ENCODE measurements at regions not wholly inside any gene's neighbourhood (a gene's known extent, or its start where the extent isn't known, plus 50 kb on each side); places are given as distances from the start of the nearest gene placed in this dataset.

DNA sequence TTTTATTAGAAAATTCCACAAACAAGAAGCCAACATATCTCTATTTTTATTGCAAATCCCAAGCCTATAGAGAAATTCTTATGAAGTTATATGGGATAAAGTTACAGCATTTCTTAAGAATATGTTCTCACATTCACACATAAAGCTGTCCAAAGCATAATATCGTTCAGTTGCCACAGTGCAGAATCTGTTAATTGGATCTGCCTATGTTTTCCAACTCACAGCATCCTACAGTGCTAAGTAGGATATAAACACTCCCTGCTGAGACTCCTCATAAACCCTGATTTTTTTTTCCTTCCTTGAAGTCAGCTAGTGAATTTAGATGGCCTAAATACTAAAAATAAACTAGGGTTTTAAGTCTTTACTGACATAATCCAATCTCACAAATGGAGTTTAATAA, 307.9 kb downstream of the PDGFC start:
- intact Hi-C loops (cut with micrococcal nuclease), result no loop called here
- Mint-ChIP-seq H3K4me1 (ENCODE audit: low read depth) (no peaks in the 10 kb centered on the region), H3K27me3 (no peaks in the 10 kb centered on the region), H3K36me3 (ENCODE audit: low read depth) (no peaks in the 10 kb centered on the region), H3K9me3 (peaks cover 4% of the 10 kb centered on the region), H3K4me3 (no peak overlapping the region), H3K27ac (no peak overlapping the region)
- POLR2A ChIA-PET, result no interaction called here
- DNase-seq (no peak), ATAC-seq (no peak)
- TF ChIP-seq, protein P1, sequence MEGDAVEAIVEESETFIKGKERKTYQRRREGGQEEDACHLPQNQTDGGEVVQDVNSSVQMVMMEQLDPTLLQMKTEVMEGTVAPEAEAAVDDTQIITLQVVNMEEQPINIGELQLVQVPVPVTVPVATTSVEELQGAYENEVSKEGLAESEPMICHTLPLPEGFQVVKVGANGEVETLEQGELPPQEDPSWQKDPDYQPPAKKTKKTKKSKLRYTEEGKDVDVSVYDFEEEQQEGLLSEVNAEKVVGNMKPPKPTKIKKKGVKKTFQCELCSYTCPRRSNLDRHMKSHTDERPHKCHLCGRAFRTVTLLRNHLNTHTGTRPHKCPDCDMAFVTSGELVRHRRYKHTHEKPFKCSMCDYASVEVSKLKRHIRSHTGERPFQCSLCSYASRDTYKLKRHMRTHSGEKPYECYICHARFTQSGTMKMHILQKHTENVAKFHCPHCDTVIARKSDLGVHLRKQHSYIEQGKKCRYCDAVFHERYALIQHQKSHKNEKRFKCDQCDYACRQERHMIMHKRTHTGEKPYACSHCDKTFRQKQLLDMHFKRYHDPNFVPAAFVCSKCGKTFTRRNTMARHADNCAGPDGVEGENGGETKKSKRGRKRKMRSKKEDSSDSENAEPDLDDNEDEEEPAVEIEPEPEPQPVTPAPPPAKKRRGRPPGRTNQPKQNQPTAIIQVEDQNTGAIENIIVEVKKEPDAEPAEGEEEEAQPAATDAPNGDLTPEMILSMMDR (IDR thresholded peaks at IDR 0.05), result no peak
- CTCF ChIA-PET, result no interaction called here

GRCh38 chr4:156662921-156663320, 308.7 kb downstream of the PDGFC start:
- Mint-ChIP-seq H3K27ac (no peak overlapping the region), H3K9me3 (peaks cover 4% of the 10 kb centered on the region), H3K4me1 (ENCODE audit: low read depth) (no peaks in the 10 kb centered on the region), H3K4me3 (no peak overlapping the region), H3K27me3 (no peaks in the 10 kb centered on the region), H3K36me3 (ENCODE audit: low read depth) (no peaks in the 10 kb centered on the region)
- DNase-seq (no peak), ATAC-seq (no peak)
- ChIA-PET CTCF (no interaction called here), POLR2A (no interaction called here)
- TF ChIP-seq, protein P1 (IDR thresholded peaks at IDR 0.05), result no peak
- intact Hi-C loops (cut with micrococcal nuclease), result no loop called here

DNA sequence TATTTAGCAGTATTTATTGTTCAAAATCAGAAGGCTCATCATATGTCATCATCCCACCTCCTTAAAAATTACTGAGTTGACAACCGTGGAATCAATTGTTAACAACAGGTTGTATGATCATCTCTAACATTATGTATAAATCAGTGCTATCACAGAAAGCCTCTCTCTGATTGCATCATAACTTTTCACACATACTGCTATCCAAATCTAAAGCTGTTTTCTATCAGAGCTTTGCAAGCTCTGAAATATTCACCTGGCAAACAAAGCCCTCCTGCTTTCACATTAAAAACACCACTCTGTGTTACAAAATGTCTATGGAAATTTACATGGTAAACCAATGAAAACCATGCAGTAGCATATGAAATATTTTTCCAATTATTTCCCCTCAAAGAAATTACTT, 310.0 kb downstream of the PDGFC start:
- POLR2A ChIA-PET, result no interaction called here
- DNase-seq, result no peak
- Mint-ChIP-seq H3K27ac (no peak overlapping the region), H3K9me3 (peaks cover 4% of the 10 kb centered on the region), H3K36me3 (ENCODE audit: low read depth) (no peaks in the 10 kb centered on the region), H3K4me1 (ENCODE audit: low read depth) (no peaks in the 10 kb centered on the region), H3K4me3 (no peak overlapping the region), H3K27me3 (no peaks in the 10 kb centered on the region)
- intact Hi-C loops (cut with micrococcal nuclease), result no loop called here
- CTCF ChIA-PET, result no interaction called here
- no peak for ATAC-seq
- TF ChIP-seq, protein P1 (IDR thresholded peaks at IDR 0.05), result no peak

GRCh38 chr4:156660465-156660864, 311.1 kb downstream of the PDGFC start:
- no peak for DNase-seq
- intact Hi-C loops (cut with micrococcal nuclease), result no loop called here
- CTCF ChIA-PET, result interaction anchor here (1.3 kb wide), 1 partner anchor 13 kb away, joined by 3 read pairs; no protein-coding TSS in a partner anchor
- Mint-ChIP-seq H3K27ac (no peak overlapping the region), H3K4me3 (no peak overlapping the region), H3K4me1 (ENCODE audit: low read depth) (no peaks in the 10 kb centered on the region), H3K36me3 (ENCODE audit: low read depth) (no peaks in the 10 kb centered on the region), H3K27me3 (no peaks in the 10 kb centered on the region), H3K9me3 (peaks cover 2% of the 10 kb centered on the region)
- TF ChIP-seq, protein P1 (IDR thresholded peaks at IDR 0.05), result no peak
- no peak for ATAC-seq
- POLR2A ChIA-PET, result no interaction called here

GRCh38 chr4:156659983-156660382, 311.6 kb downstream of the PDGFC start:
- ATAC-seq, result no peak
- TF ChIP-seq, protein P1 (IDR thresholded peaks at IDR 0.05), result no peak
- Mint-ChIP-seq H3K9me3 (peaks cover 2% of the 10 kb centered on the region), H3K36me3 (ENCODE audit: low read depth) (no peaks in the 10 kb centered on the region), H3K4me3 (no peak overlapping the region), H3K4me1 (ENCODE audit: low read depth) (no peaks in the 10 kb centered on the region), H3K27ac (no peak overlapping the region), H3K27me3 (no peaks in the 10 kb centered on the region)
- no peak for DNase-seq
- ChIA-PET POLR2A (no interaction called here), CTCF (interaction anchor here (1.3 kb wide), 1 partner anchor 14 kb away, joined by 3 read pairs; no protein-coding TSS in a partner anchor)
- intact Hi-C loops (cut with micrococcal nuclease), result no loop called here

Measured in activated CD8-positive, alpha-beta T cell treated with anti-CD3 and anti-CD28 coated beads for 36 hours (primary cell).